ENCODE measurements at regions not wholly inside any gene's neighbourhood (a gene's known extent, or its start where the extent isn't known, plus 50 kb on each side); places are given as distances from the start of the nearest gene placed in this dataset.

GRCh38 chr1:165014753-165015152, 341.8 kb downstream of the LMX1A start:
- no peak for DNase-seq

- no peak for DNase-seq
Observed at GRCh38 chr1:165011991-165012531, 344.5 kb downstream of the LMX1A start.

GRCh38 chr1:165011186-165011585, 345.3 kb downstream of the LMX1A start:
- no peak for DNase-seq

- no peak for DNase-seq
Observed at GRCh38 chr1:165010418-165011070, 346.0 kb downstream of the LMX1A start.

GRCh38 chr1:165006831-165007230, 349.7 kb downstream of the LMX1A start:
- DNase-seq, result no peak

GRCh38 chr1:164999146-164999545, 357.4 kb downstream of the LMX1A start:
- DNase-seq, result no peak

- no peak for DNase-seq
Observed at GRCh38 chr1:164991763-164992314, 364.7 kb downstream of the LMX1A start.

DNA sequence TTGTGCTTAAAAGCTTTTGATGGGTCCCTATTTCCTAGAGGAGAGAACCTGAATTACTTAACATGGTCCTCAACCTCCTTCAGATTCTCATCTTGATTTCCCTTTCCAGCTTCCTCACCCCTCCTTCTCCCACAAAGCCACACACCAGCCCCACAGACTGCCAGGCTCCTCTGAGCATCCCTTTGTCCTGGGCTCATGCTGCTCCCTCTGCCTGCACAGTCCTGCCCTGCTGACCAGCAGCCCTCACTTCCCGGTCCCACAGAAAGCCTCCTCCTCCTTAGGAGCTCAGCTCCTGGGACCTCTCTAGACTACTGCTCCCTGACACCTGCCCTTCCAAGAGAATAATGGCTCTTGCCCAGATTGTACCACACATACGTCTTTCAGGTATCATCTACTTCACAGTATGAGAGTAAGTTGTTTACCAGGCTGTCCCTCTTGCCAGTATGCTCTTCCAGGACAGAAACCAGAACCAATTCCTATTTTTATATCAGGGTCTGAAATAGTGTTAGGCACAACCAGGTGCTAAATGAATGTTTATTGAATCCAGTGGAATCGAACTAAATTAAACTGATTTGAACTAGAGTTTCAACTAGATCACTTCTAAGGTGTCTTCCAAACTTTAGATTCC, 373.4 kb downstream of the LMX1A start:
- DNase-seq, result no peak

GRCh38 chr1:164982545-164982944, 374.0 kb downstream of the LMX1A start:
- DNase-seq, result no peak

DNA sequence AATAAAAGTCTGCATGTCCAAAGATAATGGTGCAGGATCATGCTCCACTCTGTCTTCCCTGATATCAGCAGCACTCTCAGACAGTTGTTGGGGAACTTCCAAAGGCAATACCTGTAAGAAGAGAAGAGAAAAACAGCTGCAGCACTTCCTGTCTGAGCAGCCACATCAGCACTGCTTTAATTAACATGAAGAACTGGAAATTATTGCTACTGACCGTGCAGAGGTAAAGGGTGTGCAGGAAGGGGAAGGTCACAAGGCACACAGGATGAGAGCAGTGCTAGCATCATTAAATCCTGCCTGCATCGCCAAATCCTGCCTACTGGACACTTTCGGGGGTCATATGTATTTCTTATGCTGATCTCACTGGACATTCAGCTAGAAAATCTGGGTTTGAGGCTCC, 379.0 kb downstream of the LMX1A start:
- DNase-seq, result no peak

DNA sequence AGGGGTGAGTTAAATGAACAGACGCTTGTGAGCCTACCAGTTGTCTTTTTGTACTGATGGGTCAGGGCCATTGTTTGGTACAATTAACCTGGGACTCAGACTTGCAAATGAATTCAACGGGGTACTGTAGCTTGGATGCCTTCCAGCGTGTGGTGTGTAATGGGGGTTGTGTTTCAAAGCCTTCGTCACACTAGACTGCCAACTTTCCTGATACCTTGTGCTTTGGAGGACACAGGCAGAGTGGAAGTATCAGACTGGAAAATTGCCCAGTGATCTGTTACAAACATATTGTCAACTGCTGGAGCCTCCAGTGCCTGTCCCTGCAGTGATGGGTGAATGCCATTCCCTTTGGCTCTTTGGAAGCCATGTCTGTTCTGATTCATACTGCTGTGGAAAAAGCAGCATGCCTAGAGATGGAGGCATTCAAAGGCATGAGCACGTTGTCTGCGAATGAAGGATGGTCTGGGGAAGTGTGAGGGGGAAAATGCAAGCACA, 384.5 kb downstream of the LMX1A start:
- DNase-seq, result no peak

DNA sequence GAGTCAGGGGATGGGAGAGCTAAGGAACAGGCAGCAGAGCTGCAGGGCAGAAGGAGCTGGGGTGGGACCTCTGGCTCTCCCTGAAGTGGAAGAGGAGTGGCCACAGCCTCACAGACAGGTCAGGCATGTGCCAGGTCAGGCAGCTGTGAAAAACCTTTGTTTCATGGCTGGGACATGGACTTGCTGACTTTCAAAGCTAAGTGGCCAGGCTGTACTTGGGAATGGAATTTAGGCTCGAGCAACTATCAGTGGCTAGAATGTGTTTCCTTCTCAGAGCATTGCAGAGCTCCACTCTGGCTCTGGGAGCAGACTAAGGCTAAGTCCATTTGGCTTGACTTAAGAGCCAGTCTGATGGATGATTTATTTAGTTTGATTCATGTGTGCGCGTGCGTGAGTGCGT, 385.1 kb downstream of the LMX1A start:
- no peak for DNase-seq

DNA sequence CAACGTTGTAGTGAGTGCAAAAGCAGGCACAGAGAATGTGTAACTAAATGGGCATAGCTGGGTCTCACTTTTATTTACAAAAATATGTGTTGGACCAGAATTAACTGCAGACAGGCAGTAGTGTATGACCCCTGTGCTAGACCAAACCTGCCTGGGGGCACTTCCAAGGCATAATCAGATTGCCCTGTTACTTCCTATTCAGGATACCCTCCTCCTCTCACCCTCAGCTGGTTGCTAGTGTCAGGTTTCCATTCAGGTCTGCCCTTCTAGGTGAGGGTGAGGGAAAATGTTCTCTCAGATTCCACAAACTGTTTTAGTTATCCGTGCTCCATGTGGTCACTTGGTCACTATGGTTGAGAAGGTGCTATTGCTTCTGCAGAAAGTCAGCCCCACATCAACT, 387.3 kb downstream of the LMX1A start:
- DNase-seq, result no peak

DNA sequence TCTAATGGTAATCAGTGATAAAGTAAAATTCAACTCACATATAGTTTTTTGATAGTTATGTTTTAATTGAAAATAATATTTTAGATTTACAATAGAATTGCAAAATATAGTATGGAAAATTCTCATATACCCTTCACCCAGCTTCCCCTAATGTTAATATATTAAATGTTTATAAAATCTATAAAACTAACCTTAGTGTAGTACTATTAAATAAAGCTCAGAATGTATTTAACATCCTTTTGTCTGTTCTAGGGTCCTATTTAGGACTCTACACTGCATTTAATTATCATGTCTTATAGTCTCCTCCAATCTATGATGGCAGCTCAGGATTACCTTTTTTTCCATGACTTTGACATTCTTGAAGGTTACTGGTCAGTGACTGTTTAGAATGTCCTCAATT, 389.2 kb downstream of the LMX1A start:
- no peak for DNase-seq

- no peak for DNase-seq
Observed at GRCh38 chr1:164961715-164962114, 394.8 kb downstream of the LMX1A start.

DNA sequence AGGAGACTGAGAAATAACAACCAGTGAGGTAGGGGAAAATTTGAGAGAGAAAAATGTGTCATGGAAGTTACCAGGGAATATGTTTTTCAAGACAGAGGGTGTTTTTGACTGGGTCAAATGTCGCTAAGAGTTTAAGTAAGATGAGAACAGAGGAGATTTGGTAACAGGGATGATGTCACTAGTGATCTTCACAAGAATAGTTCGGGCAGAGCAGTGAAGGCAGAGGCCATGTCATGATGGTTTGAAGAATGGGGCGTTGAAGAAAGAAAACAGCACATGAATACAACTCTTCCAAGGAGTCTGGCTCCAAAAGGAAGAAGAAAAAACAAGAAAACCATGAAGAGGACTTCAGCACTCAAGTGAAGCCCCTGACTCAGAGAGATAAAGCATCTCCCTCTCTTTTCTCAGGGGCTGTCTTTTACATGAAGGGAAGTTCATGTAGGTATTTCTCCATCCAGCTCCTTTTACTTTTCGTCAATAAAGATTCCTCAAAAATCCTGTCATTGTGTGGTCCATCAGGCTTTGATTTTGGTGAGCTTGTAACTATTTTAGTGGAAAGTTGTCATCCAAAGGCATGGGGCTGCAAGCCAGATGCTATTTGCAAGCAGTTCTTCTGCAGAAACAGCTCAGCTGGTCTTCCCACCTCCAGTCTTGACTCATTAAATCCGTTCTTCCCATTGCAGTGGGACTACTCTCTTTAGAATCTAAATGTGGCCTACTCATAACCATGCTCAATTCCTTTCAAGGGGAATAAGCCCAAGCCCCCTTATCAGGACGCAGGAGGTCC, 397.3 kb downstream of the LMX1A start:
- no peak for DNase-seq

DNA sequence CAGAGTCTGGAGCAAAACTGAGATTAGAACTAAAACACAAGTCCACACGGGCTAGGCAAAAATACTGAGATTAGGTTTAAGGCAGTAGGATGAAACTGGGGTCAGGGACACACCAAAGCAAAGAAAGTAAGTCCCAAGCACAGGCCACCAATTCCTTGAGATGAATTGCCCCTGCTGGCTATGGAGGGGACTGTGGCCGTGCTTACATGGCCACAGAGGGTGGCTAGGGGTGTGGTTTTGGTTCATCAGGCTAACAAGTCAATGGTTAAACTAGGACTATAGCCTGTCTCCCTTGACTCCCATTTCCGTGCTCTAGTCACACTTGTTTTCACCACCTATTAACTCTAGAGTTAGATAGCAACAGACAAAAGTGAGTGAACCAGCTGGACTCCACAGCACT, 394.8 kb downstream of the PBX1 start:
- DNase-seq, result no peak

DNA sequence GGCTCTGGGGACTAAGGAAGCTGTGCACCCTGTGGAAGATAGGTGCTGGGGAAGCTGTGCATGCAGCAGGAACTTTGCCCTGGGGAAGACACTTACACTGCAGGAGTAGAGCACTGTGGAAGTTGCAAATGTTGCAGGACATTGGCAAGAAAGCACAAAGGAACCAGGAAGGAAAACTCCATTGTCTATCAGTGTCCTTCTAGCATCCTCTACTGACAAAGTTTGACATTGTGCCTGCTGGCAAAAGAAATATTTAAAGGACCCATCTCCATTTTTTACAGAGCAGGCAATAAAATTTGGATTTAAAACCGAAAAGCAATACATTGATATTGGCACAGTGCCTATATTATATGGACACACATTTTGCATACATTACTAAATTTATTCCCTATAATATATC, 394.1 kb downstream of the PBX1 start:
- no peak for DNase-seq

GRCh38 chr1:164951508-164951907, 392.5 kb downstream of the PBX1 start:
- DNase-seq, result no peak

GRCh38 chr1:164950541-164950986, 391.6 kb downstream of the PBX1 start:
- DNase-seq, result no peak

GRCh38 chr1:164949771-164950471, 390.9 kb downstream of the PBX1 start:
- DNase-seq, result no peak

- no peak for DNase-seq
Observed at GRCh38 chr1:164948101-164948500, 389.1 kb downstream of the PBX1 start.

DNA sequence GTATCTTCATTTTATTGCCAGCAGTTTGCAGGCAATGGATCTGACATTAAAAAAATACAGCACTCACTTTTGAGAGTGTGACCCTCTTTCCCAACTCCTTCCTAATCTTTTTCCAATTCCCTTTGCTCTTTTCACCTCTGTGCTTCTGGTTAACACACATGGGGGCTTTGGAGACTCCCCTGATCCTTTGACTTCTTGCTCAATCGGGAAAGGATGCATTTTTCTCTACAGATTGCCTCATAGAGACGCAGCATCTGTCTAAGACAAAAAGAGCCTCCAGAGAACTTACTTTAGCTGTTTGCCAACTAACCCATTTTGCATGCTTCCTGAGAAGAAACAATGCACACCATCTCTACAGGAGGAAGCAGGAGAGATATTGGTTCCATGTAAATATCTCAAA, 378.3 kb downstream of the PBX1 start:
- no peak for DNase-seq
